Osteoblast (primary cell): ENCODE measurements at regions not wholly inside any gene's neighbourhood (a gene's known extent, or its start where the extent isn't known, plus 50 kb on each side); places are given as distances from the start of the nearest gene placed in this dataset.
A peak's percentile ranks its signal among the peaks of the same experiment; 100 is the strongest.
"Not testable (repeated sequence)": the region's sequence is repeated elsewhere in the genome, so short reads cannot be mapped to it uniquely, and the experiment has no call there.

Experiments
- DNase-seq: peaks from one replicate; pipeline ENCODE4 v3.0.0; 2011; ENCODE audit warnings: low spot score, mixed read lengths; ENCODE audit not compliant: insufficient read length; ENCODE audit errors: missing footprints
- H2AFZ ChIP-seq: 2 replicates; pipeline ENCODE4 v1.6.0; 2011; ENCODE audit warnings: mild to moderate bottlenecking, low read length
- H3K27ac ChIP-seq: 2 replicates; pipeline ENCODE4 v1.5.1; 2011; ENCODE audit warnings: mild to moderate bottlenecking, low read depth, low read length, moderate library complexity
- H3K27me3 ChIP-seq: 2 replicates; pipeline ENCODE4 v1.6.0; 2012; ENCODE audit warnings: mild to moderate bottlenecking, control low read depth, inconsistent platforms, low read length, moderate library complexity; ENCODE audit not compliant: insufficient read depth
- H3K36me3 ChIP-seq: 2 replicates; pipeline ENCODE4 v1.5.1; 2011; ENCODE audit warnings: mild to moderate bottlenecking, low read length, control low read depth, moderate library complexity; ENCODE audit not compliant: insufficient read depth
- H3K4me1 ChIP-seq: 2 replicates; pipeline ENCODE4 v1.5.1; 2011; ENCODE audit warnings: mild to moderate bottlenecking, low read length, control low read depth, moderate library complexity; ENCODE audit not compliant: insufficient read depth
- H3K4me2 ChIP-seq: 2 replicates; pipeline ENCODE4 v1.6.0; 2011; ENCODE audit warnings: mild to moderate bottlenecking, low read length; ENCODE audit not compliant: insufficient read depth
- H3K4me3 ChIP-seq: fragments of 200-600 bp; sonication (generic); 3 replicates; pipeline ENCODE4 v1.5.1; 2012; ENCODE audit warnings: mild to moderate bottlenecking, low read length, inconsistent platforms; ENCODE audit not compliant: insufficient read depth
- H3K79me2 ChIP-seq: 2 replicates; pipeline ENCODE4 v1.6.0; 2012; ENCODE audit warnings: mild to moderate bottlenecking, low read length, control low read depth, inconsistent platforms; ENCODE audit not compliant: insufficient read depth
- H3K9me3 ChIP-seq: 2 replicates; pipeline ENCODE4 v1.5.1; 2011; ENCODE audit warnings: low read depth, low read length, control low read depth
- H4K20me1 ChIP-seq: 2 replicates; pipeline ENCODE4 v1.6.0; 2012; ENCODE audit warnings: mild to moderate bottlenecking, low read length, control low read depth; ENCODE audit not compliant: insufficient read depth
- TF ChIP-seq, protein P1 (sequence below): IDR thresholded peaks from 2 replicates; pipeline ENCODE4 v1.5.1; 2011; ENCODE audit warnings: mild to moderate bottlenecking, low read depth, low read length, moderate library complexity; ENCODE audit errors: extremely low read depth

GRCh38 chr6:130725551-130725950 is 101.7 kb upstream of the SMLR1 start:
- no peak overlapping the region for H3K4me2 ChIP-seq
- no peak overlapping the region for H2AFZ ChIP-seq
- H3K27me3 ChIP-seq: no peaks in the 10 kb centered on the region
- no peaks in the 10 kb centered on the region for H3K79me2 ChIP-seq
- DNase-seq: no peak
- H3K4me1 ChIP-seq: no peaks in the 10 kb centered on the region
- no peak overlapping the region for H3K27ac ChIP-seq
- no peaks in the 10 kb centered on the region for H4K20me1 ChIP-seq
- no peaks in the 10 kb centered on the region for H3K36me3 ChIP-seq
- H3K4me3 ChIP-seq: no peak overlapping the region
- TF ChIP-seq, protein P1, sequence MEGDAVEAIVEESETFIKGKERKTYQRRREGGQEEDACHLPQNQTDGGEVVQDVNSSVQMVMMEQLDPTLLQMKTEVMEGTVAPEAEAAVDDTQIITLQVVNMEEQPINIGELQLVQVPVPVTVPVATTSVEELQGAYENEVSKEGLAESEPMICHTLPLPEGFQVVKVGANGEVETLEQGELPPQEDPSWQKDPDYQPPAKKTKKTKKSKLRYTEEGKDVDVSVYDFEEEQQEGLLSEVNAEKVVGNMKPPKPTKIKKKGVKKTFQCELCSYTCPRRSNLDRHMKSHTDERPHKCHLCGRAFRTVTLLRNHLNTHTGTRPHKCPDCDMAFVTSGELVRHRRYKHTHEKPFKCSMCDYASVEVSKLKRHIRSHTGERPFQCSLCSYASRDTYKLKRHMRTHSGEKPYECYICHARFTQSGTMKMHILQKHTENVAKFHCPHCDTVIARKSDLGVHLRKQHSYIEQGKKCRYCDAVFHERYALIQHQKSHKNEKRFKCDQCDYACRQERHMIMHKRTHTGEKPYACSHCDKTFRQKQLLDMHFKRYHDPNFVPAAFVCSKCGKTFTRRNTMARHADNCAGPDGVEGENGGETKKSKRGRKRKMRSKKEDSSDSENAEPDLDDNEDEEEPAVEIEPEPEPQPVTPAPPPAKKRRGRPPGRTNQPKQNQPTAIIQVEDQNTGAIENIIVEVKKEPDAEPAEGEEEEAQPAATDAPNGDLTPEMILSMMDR: no peak
- H3K9me3 ChIP-seq: no peaks in the 10 kb centered on the region

DNA sequence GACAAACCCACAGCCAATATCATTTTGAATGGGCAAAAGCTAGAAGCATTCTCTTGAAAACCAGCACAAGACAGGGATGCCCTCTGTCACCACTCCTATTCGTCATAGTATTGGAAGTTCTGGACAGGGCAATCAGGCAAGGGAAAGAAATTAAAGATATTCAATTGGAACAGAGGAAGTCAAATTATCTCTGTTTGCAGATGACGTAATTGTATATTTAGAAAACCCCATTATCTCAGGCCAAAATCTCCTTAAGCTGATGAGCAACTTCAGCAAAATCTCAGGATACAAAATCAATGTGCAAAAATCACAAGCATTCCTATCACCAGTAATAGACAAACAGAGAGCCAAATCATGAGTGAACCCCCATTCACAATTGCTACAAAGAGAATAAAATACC is 99.1 kb upstream of the SMLR1 start:
- H3K4me1 ChIP-seq, H3K36me3 ChIP-seq, H3K4me3 ChIP-seq, H2AFZ ChIP-seq, H3K27me3 ChIP-seq, H3K4me2 ChIP-seq, DNase-seq, H3K27ac ChIP-seq, H3K9me3 ChIP-seq, H3K79me2 ChIP-seq, H4K20me1 ChIP-seq: not testable (repeated sequence)

- H3K27me3 ChIP-seq: no peaks in the 10 kb centered on the region
- H3K79me2 ChIP-seq: no peaks in the 10 kb centered on the region
- no peaks in the 10 kb centered on the region for H4K20me1 ChIP-seq
- no peaks in the 10 kb centered on the region for H3K4me1 ChIP-seq
- TF ChIP-seq, protein P1: no peak
- no peak overlapping the region for H3K4me2 ChIP-seq
- H3K9me3 ChIP-seq: no peaks in the 10 kb centered on the region
- H2AFZ ChIP-seq: peak overlapping the region; percentile 15
- no peak overlapping the region for H3K27ac ChIP-seq
- H3K36me3 ChIP-seq: no peaks in the 10 kb centered on the region
- no peak overlapping the region for H3K4me3 ChIP-seq
- DNase-seq: no peak
Measured at GRCh38 chr6:130730600-130730999, 96.6 kb upstream of the SMLR1 start.

DNA sequence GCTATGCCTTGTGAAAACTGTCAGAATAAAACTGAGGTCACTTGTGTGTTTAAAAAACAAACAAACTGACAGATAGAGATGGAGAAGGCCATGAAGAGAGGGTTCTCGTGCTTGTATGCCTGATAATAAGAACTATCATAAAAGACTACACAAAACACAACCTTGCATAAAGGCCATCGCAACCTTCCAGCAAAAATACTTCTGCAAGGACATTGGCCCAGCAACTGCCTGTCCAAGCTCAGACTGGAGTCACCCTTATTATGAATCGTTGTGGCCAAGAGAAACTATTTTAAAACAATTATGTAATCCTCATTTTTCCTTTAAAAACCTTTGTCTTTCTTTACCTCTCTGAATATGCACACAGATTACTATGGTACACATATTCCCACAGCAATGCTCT is 93.0 kb upstream of the SMLR1 start:
- Histone ChIP-seq H4K20me1 (no peaks in the 10 kb centered on the region), H3K9me3 (no peaks in the 10 kb centered on the region), H3K4me3 (no peak overlapping the region), H3K36me3 (no peaks in the 10 kb centered on the region), H2AFZ (no peak overlapping the region), H3K27ac (no peak overlapping the region), H3K4me2 (no peak overlapping the region), H3K4me1 (no peaks in the 10 kb centered on the region), H3K79me2 (no peaks in the 10 kb centered on the region), H3K27me3 (no peaks in the 10 kb centered on the region)
- no peak for DNase-seq
- TF ChIP-seq, protein P1: no peak
